SH-SY5Y (cell line): ENCODE measurements at regions not wholly inside any gene's neighbourhood (a gene's known extent, or its start where the extent isn't known, plus 50 kb on each side); places are given as distances from the start of the nearest gene placed in this dataset.

Experiments
- GATA2 ChIP-seq: IDR thresholded peaks from 2 replicates; pipeline ENCODE4 v1.6.1; 2011; ENCODE audit warnings: mild to moderate bottlenecking, low read depth, low read length
- GATA3 ChIP-seq: IDR thresholded peaks from 2 replicates; pipeline ENCODE4 v1.6.1; 2011; ENCODE audit warnings: low read depth, mild to moderate bottlenecking, low read length, moderate library complexity

GRCh38 chrX:10352536-10352935 is 195.8 kb downstream of the CLCN4 start:
- TF ChIP-seq GATA2 (no peak), GATA3 (no peak)
